ENCODE measurements at regions not wholly inside any gene's neighbourhood (a gene's known extent, or its start where the extent isn't known, plus 50 kb on each side); places are given as distances from the start of the nearest gene placed in this dataset.

DNA sequence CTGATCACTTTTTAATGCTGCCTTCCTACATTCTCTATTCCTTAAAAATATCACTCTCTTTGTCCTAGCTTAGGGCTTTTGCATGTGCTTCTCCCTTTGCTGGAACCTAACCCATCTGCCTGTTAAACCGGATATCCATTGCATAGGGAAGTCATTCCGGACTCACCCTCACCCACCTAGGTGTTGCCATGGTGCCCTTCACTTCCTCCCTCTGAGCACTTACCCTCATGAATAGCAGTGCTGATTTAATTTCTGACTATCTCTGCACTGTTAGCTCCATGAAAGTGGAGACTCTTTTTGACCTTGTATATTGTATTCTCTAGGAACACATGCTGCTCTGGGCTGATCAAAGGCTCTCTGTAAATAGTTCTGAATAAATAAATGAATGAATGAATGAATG, 401.9 kb downstream of the PCDH20 start:
- no peak for DNase-seq

DNA sequence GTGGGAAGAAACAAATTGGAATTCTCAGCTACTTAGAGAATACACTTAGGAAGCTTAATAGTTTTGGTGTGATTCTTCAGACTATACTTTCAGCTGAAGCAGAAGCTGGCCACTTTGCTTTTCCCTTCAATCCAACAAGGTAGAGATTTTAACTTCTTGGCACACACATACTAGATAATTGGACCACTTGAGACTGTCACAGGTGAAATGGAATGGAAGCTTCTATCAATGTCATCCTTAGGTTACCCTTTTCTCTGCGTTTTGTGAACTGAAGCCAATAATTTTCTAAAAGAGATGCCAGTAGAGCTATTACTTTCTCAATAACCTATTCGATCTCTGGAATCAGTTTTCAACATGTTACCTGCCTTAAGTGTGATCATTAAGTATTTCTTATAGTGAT, 405.3 kb downstream of the PCDH20 start:
- DNase-seq, result no peak

DNA sequence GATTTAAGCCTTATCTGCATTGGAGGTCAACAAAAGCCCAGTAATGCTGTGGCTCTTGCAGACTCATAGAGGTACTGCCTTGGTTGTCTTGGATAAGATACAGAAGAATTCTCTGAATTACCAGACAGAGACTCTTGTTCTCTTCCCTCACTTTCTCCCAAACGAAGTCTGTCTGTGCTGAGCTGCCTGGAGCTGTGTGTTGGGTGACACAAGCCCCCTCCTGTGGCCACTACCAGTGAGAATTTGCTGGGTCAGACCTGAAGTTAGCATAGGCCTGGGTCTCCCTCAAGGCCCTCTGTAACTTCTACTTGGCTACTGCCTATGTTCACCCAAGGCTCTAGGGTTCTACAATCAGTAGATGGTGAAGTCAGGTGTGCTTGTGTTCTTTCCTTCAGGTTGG, 413.0 kb downstream of the PCDH20 start:
- no peak for DNase-seq

DNA sequence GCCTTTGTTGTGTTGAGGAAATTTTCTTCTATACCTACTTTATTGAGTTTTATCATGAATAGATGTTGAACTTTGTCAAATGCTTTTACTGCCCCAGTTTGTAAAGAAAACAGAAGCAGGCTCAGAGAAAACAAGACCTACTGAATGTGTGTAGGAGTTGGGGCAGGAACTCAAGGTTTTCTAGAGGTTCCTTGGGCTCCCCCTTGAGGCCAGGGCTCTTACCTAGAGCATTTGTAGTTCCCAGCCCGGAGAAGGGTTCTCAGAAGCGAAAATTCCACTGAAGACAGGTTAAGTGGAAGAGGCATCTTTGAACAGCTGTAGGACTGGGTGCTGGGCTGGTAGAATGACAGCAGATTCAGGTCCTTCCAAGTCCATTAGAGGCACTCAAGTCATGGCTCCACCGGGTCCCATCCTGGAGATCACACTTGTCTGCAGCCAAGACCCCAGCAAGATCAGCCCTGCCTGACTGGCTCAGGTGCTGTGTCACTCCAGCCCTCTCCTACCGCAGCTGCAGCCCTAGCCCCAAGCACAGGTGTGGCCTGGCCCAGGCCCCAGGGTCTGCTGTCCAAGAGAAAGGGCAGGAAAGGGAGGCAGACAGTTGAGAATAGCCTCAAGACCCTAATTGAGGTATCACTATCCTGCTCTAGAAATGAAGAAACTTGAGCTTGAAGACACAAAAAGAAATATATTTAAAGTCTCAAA, 425.5 kb downstream of the PCDH20 start:
- peak; percentile 5 to 19 for DNase-seq

DNA sequence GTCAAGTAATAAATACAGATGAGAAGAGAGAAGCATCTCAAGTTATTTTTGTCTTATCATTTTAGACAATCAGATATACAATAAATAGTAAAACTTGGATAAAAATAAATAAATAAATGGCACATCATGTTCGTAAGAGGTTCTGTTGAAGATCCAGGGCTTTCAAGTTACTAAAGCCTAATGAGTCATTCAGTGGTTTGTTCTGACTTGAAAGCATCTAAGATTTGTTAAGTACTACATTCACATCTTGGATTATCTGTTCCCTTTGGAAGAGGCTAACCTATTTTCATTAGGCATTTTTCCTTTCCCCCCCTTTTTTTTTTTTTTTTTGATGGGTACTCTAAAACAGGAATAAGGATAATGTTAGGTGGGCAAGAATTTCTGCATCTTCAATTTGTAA, 429.3 kb downstream of the PCDH20 start:
- no peak for DNase-seq

DNA sequence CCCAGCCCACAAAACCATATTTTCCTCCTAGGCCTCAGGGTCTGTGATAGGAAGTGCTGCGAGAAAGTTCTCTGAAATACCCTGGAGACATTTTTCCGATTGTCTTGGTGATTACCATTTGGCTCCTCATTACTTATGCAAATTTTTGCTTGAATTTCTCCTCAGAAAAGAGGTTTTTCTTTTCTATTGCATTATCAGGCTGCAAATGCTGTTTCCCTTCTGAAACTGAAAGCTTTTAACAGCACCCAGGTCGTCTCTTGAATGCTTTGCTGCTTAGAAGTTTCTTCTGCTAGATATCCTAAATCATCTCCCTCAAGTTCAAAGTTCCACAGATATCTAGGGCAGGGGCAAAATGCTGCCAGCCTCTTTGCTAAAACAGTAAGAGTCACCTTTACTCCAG, 434.2 kb downstream of the PCDH20 start:
- no peak for DNase-seq

DNA sequence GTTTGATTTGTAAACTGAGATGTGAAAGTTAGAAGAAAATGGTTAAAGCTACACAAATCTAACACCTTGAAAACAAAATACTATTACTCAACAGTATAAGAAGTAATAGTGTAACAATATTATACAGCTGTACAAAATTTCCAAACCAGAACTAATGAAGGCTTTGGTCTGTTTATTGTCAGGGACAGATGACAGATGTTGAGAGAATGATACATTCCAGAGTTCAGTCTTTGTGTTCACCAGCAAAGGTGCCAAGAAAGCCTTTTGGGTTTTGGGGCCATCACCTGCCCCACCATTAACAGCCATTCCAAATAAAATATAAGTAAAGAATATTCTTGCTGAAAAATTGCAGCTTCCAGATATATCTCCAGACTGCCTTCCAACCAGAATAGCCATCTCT, 439.3 kb downstream of the PCDH20 start:
- DNase-seq, result no peak

DNA sequence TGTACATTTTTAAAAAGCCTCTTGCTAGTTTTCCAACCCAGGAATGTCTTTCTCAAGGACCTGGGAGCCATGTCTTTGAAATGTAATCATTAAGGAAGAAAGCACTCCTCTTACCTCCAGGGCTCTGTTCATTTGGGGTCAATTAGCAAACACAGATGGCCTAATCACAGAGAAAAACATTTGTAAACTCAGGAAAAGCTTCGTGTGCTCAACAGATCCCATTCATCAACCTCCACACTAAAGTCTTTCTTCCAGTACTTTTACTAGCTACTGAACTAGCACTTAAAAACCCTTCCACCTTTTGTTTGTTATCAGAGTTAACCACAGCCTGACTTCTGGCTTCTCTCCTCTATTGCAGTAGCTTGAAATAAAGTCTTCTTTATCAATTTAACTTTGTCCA, 441.4 kb downstream of the PCDH20 start:
- DNase-seq, result no peak

DNA sequence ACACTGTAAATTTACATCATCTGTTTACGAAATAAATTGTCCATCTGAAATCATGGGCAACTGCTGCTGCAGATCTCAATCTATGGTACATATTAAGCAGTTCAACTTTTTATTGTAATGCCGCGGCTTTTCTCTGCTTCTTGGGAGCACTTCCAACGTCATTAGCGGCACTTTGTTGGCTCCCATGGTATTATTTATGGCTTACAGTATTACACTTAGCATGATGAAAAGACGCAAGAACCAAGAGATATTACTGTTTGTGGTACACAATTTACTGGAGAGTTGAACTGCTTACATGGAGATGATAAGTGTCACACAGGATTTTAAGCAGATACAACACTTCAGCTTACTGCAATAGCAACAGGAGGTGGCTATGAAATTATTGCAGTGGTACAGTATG, 442.1 kb downstream of the PCDH20 start:
- no peak for DNase-seq

DNA sequence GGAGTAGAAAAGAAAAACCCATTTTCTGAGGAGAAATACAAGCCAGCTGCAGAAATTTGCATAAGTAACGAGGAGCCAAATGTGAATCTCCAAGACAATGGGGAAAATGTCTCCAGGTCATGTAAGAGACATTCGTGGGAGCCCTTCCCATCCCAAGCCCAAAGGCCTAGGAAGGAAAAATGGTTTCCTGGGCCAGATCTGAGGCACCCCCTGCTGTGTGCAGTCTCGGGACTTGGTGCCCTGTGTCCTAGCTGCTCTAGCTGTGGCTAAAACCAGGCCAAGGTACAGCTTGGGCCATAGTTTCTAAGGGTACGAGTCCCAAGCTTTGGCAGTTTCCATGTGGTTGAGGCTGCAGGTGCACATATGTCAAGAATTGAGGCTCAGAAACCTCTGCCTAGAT, 444.9 kb downstream of the PCDH20 start:
- DNase-seq, result no peak

DNA sequence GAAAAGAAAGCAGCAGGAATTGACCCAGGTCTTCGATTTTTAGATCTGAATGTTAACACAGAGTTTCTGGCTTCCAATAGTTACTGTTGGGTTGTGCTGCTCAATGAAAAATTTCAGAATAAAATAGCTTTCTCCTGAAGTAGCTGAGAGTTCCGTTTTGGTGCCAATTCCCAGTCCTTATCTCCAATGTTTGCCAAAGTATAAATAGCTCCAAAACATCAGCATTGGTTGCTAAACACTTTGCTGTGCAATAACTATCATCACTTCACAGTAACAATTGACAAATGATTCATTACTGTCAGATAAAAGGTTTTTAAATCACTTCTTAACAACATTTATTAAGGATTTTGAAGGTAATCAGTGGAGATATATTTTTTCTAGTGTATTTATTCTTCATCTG, 446.0 kb downstream of the PCDH20 start:
- no peak for DNase-seq

DNA sequence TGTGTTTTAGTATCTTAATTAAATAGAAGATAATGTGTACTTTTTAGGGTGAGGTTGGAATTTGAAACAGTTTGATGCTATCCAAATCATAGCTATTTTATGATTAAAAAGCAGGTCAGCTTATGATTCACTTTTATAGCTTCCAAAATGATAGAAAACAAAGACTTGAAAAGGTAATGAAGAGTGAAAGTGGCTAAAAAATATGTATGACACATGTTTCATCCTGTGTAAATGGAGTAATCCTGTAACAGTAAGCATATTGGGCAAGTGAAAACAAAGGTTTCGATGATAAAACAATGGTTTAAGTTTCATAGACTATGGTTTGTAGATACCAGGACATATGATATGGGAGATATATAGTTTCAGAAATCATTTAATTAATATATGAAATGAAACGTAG, 456.2 kb downstream of the PCDH20 start:
- DNase-seq, result no peak

DNA sequence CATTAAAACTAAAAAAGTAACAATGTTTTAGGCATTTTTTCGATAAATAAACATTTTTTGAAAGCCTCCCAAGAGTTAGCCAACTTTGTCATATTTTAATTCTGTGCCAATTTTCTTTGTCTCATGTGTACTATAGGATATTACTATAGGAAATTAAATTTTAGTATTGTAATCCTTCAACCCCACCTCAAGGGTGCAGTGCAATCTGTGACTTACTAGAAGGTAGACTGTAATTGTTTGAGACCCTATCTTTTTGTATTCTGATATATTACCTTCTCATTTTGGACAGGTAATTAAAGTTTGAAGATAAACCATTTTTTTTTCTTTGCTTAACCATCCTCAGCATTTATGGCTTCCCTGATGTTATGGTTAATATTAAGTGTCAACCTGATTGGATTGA, 457.8 kb downstream of the PCDH20 start:
- no peak for DNase-seq

DNA sequence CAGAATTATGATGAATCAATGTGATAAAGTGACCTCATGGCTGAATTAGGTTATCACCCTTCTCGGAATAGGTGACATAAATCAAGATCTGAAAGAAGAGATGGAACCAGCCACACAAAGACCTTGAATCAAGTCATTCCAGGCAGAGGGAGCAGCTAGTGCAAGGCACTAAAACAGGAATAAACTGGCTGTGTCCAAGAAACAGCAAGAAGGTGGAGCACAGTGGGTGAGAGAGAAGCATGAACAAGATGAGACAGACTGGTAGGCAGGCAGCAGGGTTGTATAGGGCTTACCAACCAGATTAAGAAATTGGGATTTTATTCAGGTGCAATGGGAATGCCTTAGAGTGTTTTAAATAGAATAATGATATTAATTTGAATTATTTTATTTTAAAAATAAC, 470.3 kb downstream of the PCDH20 start:
- DNase-seq, result no peak

DNA sequence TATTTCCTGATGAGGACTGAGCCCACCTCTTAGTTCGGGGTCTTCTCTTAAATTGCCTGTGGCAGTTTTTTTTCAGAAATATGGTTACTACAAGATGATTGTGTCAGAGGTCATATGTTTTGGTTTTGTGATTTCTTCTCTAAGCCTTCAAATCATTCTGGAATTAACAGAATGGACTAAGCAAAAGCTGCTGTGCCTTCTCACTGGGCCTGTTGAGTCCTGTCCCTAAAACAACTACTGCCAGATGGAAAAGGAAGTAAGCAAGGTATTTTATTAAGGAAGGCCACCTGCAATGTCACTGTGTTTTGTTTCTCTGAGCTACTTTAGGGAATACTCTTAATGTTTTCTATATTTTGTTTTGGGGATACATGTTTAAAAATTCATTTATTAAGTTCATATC, 470.8 kb downstream of the PCDH20 start:
- DNase-seq, result no peak

DNA sequence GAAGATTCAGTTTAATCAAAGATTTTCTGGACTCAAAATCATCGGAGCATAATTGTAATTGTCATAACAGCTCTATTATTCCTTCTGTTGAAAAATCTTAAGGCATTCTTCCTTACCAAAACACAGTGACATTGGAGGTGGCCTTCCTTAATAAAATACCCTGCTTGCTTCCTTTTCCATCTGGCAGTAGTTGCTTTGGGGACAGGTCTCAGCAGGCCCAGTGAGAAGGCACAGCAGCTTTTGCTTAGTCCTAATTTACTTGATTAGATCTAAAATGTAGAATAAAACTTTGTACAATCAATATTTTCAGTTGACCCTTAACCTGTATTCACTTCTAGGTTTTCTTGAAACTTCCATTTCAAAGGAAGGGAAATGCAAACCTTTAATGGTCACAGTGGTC, 471.6 kb downstream of the PCDH20 start:
- DNase-seq, result no peak

DNA sequence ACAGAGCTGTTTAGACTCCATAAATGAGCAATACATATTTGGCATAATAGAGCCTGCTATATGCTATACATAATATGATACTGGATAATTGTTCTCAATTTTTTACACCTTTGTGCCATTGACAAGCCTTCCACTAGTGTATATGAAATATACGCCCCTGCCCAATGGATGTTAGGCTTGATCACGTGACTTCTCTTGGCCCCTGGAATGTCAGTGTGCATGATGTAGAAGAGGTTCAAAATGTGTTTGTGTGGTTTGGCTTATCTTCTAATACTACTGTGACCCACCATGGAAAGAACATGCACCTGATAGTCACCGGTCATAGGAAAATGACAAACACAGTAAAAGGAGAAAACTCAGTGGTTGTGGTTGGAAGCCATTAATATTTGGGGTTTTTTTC, 479.4 kb downstream of the PCDH20 start:
- DNase-seq, result no peak

DNA sequence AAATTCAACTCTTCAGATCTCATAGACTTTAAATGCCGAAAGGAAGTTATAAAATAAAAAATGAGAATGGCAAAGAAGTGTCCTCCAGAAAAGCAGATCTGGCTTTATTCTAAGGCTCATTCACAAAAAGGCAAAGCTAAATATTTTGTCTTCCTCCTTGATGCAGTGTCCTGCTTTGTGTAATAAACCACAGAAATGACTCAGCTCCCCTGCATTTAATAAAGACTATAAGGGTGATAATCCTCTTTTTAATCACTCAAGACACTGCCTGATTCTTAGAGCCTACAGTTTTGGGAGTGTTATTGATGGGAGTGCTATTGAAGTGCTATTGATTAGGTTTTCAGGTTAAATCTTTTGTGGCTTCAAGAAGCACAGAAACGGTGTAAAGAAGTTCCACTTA, 482.0 kb downstream of the PCDH20 start:
- DNase-seq, result peak; percentile 9 to 37

DNA sequence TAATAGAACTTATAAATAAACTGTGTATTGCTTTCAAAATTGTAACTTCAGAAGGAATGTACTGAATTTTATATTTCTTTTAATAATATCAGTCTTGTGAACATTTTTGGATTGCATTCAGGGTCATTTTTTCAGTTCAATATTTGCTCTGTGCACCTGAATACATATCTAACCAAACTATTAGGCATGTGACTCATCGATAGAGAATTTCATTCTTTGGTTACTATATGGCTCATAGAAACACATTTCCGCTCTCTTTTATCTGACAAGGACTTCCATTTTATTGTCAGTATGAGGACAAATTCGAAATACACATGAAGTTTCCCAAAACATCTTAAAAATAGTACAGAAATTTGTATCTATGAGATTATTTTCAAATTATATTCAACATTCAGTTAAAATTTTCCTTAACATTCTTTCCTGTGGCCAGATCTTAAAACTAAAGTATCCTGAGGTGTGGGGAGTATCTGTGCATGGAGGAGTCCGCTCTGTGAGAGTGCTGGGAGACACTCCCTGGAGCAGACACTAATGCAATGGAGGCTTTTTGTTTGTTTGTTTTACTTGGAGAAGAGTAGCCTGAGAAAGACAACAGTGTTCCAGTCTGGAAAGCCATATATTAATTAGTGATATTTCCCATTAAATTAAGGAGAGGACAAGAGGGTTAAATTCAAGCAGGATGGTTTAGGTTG, 483.6 kb downstream of the PCDH20 start:
- no peak for DNase-seq

DNA sequence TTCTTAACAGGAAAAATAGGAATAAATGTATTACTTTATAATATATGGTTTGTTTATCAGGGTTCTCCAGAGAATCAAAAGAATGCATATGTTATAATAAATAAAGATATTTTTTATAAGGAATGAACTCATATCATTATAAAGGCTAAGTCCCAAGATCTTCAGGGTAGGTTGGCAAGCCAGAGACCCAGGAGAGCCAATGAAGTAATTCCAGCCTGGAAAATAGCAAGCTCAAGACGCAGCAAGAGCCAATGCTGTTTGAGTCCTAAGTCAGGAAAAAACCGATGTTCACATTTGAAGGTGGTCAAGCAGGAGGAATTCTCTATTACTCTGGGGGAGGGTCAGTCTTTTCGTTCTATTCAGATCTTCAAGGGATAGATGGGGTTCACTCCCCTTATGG, 490.0 kb downstream of the PCDH20 start:
- DNase-seq, result no peak

DNA sequence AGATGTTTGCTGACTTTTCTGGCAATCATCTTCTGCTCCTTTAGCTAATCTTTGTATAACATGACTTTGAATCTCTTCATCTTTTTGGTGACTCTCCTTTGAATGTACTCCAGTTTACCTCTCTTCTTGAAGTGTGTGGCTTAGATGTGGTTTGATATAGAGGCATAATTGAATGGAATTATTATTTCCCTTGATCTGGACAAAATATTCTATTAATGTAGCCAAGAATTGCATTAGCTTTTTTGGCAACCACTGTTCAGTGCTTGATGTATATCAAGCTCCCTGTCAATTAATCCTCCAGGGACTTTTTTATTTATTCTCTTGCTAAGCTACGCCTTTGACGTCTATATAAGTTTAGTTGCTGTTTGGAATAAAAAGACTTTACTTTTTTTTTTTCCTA, 490.8 kb downstream of the PCDH20 start:
- DNase-seq, result no peak

DNA sequence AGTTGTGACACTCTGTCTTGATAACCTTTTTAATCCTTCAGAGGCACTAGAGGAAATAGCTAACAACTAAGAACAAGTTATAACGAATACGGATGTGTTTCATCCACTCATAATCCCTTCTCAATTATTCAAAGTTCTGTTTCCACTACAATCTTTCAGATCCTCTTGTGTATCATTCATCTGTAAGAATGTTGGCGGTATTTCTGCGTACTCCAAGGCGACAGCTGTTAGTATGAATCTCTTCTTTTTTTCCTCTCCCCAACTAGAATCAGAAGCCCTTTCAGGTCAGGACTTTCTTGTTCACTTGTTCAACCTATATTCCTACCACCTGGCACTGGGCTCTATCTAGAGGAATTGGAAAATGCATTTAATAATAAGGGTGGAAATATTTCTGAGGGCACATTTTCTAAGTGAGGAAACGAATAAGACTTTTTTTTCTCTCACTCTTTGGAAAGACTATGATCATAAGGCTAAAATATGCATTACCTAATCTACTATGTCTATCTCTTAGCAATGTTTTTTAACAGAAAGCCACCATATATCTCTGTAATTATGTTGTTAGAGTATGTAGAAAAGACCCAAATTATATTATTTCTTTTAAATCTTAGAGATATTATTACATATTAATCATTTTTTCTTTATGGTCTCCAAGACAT, 492.9 kb downstream of the PCDH20 start:
- DNase-seq, result no peak

DNA sequence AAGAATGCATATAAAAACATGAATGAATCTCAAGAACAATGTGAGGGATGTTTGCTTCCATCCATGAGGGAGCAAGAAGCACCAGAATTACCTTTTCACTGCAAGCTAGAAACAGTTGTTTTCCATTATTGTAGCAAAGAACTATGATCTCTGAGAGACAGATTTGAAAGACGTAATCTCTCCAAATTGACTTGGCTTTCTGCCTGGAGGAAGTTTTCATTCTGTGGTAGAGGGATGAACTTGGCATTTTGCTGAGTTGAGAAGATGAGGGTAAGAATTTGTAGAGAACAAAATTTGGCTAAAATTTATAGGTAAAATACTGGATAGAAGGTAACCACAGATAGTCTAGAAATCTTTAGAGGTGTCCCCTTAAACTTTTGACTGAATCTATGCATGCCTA, 496.8 kb downstream of the TDRD3 start:
- DNase-seq, result no peak

DNA sequence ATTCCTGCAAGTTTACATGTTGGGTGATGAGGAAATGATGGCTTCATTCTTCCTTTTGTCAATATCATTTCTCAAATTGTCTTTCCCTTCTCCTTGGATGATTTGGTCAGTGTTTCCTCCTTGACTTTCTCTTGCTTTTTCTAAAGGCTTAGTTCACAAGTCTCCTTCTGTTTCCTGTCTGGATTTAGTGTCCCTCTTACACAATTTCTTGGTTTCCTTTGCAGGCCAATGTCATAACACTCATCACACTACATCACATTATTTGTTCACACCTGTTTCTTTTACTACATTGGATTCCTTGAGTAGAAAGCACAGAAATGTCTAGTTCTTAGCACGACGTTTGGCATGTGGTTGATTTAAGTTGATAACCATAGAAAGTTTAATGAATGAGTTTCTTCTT, 490.7 kb downstream of the TDRD3 start:
- peak; percentile 22 to 44 for DNase-seq

DNA sequence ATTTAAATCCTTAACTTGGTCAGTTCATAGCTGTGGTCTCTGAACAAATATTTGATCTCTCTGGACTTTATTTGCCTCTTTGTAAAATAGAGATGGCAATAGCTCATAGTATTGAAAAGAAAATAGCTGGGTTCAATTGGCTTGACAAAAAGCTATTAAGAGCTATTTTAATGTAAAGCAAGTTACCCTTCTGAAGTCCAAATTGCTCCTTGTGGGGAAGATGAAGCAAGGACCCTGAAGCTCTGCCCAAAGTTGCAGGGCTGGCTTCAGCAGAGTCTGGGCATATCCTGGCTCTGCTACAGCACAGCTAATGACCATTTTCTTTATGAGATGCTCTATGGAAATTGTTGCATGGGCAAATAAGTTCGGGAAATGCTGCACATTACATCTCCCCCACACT, 484.5 kb downstream of the TDRD3 start:
- no peak for DNase-seq

Measured in AML-193 (cell line).